VCaP (cell line): ENCODE measurements at regions not wholly inside any gene's neighbourhood (a gene's known extent, or its start where the extent isn't known, plus 50 kb on each side); places are given as distances from the start of the nearest gene placed in this dataset.

ENCODE experiments used
- H3K27ac ChIP-seq: fragments of 450-650 bp; 2 replicates; pipeline ENCODE4 v1.5.1; 2017
- CTCF ChIP-seq: fragments of 450-650 bp; conservative IDR thresholded peaks from 2 replicates; pipeline ENCODE4 v1.5.1; 2017; ENCODE audit warnings: mild to moderate bottlenecking, moderate library complexity

- H3K27ac ChIP-seq: no peak overlapping the region
- TF ChIP-seq CTCF: no peak
Observed at GRCh38 chr5:98095072-98095471, 678.4 kb upstream of the RGMB start.

GRCh38 chr5:98096155-98096554, 677.3 kb upstream of the RGMB start:
- no peak overlapping the region for H3K27ac ChIP-seq
- no peak for TF ChIP-seq CTCF

- TF ChIP-seq CTCF: no peak
- no peak overlapping the region for H3K27ac ChIP-seq
Observed at GRCh38 chr5:98099448-98100105, 673.9 kb upstream of the RGMB start.

GRCh38 chr5:98101131-98101530, 672.3 kb upstream of the RGMB start:
- H3K27ac ChIP-seq: no peak overlapping the region
- TF ChIP-seq CTCF: no peak

- H3K27ac ChIP-seq: no peak overlapping the region
- TF ChIP-seq CTCF: no peak
Observed at GRCh38 chr5:98102936-98103335, 670.5 kb upstream of the RGMB start.

GRCh38 chr5:98103807-98104206, 669.7 kb upstream of the RGMB start:
- no peak overlapping the region for H3K27ac ChIP-seq
- TF ChIP-seq CTCF: no peak

- no peak overlapping the region for H3K27ac ChIP-seq
Observed at GRCh38 chr5:98104454-98105188, 668.8 kb upstream of the RGMB start.

More at GRCh38 chr5:98104454-98105188, 668.8 kb upstream of the RGMB start:
- no peak for TF ChIP-seq CTCF
